Astrocyte (in vitro differentiated cells and primary cell): ENCODE measurements at regions not wholly inside any gene's neighbourhood (a gene's known extent, or its start where the extent isn't known, plus 50 kb on each side); places are given as distances from the start of the nearest gene placed in this dataset.

ENCODE experiments used
- DNase-seq: peaks from one replicate; pipeline ENCODE4 v3.0.0-alpha.2; 2010; ENCODE audit warnings: low read depth
- FAIRE-seq: peaks from 2 replicates; lab custom pipeline; 2011; peaks lifted over from hg19 to GRCh38; lab: Jason Lieb, UNC
- H2AFZ ChIP-seq: 2 replicates; pipeline ENCODE4 v1.6.0; 2012; ENCODE audit warnings: low read depth, low read length, inconsistent platforms
- H3K27ac ChIP-seq: 2 replicates; pipeline ENCODE4 v1.5.1; 2011; ENCODE audit warnings: low read depth, low read length, inconsistent platforms
- H3K27me3 ChIP-seq: 2 replicates; pipeline ENCODE4 v1.6.0; 2011; ENCODE audit warnings: low read length, inconsistent platforms; ENCODE audit not compliant: insufficient read depth
- H3K36me3 ChIP-seq: 2 replicates; pipeline ENCODE4 v1.5.1; 2011; ENCODE audit warnings: low read length, inconsistent platforms; ENCODE audit not compliant: insufficient read depth
- H3K4me1 ChIP-seq: 2 replicates; pipeline ENCODE4 v1.5.1; 2011; ENCODE audit warnings: low read length, inconsistent platforms; ENCODE audit not compliant: insufficient read depth
- H3K4me2 ChIP-seq: 2 replicates; pipeline ENCODE4 v1.6.0; 2012; ENCODE audit warnings: low read length, inconsistent platforms
- H3K4me3 ChIP-seq: 2 replicates; pipeline ENCODE4 v1.5.1; 2011; ENCODE audit warnings: low read depth, mild to moderate bottlenecking, low read length, inconsistent platforms; ENCODE audit not compliant: insufficient read depth
- H3K79me2 ChIP-seq: 2 replicates; pipeline ENCODE4 v1.6.0; 2012; ENCODE audit warnings: mild to moderate bottlenecking, low read length, inconsistent platforms; ENCODE audit not compliant: insufficient read depth
- H3K9ac ChIP-seq: 2 replicates; pipeline ENCODE4 v1.6.0; 2012; ENCODE audit warnings: mild to moderate bottlenecking, low read length, inconsistent platforms
- H3K9me3 ChIP-seq: 2 replicates; pipeline ENCODE4 v1.5.1; 2012; ENCODE audit warnings: low read depth, mild to moderate bottlenecking, low read length, inconsistent platforms; ENCODE audit not compliant: insufficient read depth
- H4K20me1 ChIP-seq: 2 replicates; pipeline ENCODE4 v1.6.0; 2012; ENCODE audit warnings: low read length, inconsistent platforms; ENCODE audit not compliant: insufficient read depth
- H3K27ac Mint-ChIP-seq: one replicate; pipeline ENCODE4 v1.8.0; 2021; ENCODE audit warnings: mild to moderate bottlenecking, mixed read lengths; ENCODE audit not compliant: unreplicated experiment
- H3K27me3 Mint-ChIP-seq: one replicate; pipeline ENCODE4 v1.8.0; 2021; ENCODE audit warnings: low read depth, mixed read lengths; ENCODE audit not compliant: unreplicated experiment
- H3K36me3 Mint-ChIP-seq: one replicate; pipeline ENCODE4 v1.8.0; 2021; ENCODE audit warnings: low read depth, mixed read lengths; ENCODE audit not compliant: unreplicated experiment
- H3K4me1 Mint-ChIP-seq: one replicate; pipeline ENCODE4 v1.8.0; 2021; ENCODE audit warnings: low read depth, mixed read lengths; ENCODE audit not compliant: unreplicated experiment
- H3K4me3 Mint-ChIP-seq: one replicate; pipeline ENCODE4 v1.8.0; 2021; ENCODE audit warnings: mild to moderate bottlenecking, moderate library complexity, mixed read lengths; ENCODE audit not compliant: unreplicated experiment
- H3K9me3 Mint-ChIP-seq: one replicate; pipeline ENCODE4 v1.8.0; 2021; ENCODE audit warnings: mild to moderate bottlenecking, mixed read lengths; ENCODE audit not compliant: unreplicated experiment
- CTCF ChIP-seq: IDR thresholded peaks from 2 replicates; pipeline ENCODE4 v1.5.1; 2011; ENCODE audit warnings: low read depth, mild to moderate bottlenecking, inconsistent platforms, low read length, moderate library complexity; ENCODE audit not compliant: insufficient read depth
- EZH2 ChIP-seq: IDR thresholded peaks from 2 replicates; pipeline ENCODE4 v1.6.1; 2012; ENCODE audit warnings: mild to moderate bottlenecking, low read length, inconsistent platforms; ENCODE audit not compliant: insufficient read depth

- no peak for FAIRE-seq
- no peak for TF ChIP-seq CTCF
- no peak for TF ChIP-seq EZH2
- no peaks in the 10 kb centered on the region for H3K4me1 Mint-ChIP-seq
- no peaks in the 10 kb centered on the region for H3K36me3 ChIP-seq
- no peak overlapping the region for H3K4me2 ChIP-seq
- no peaks in the 10 kb centered on the region for H3K4me1 ChIP-seq
- no peak overlapping the region for H3K9ac ChIP-seq
- no peak overlapping the region for H3K27ac ChIP-seq
- no peaks in the 10 kb centered on the region for H3K27me3 Mint-ChIP-seq
- DNase-seq = no peak
- peaks cover 4% of the 10 kb centered on the region for H3K9me3 Mint-ChIP-seq
- no peak overlapping the region for H3K27ac Mint-ChIP-seq
- H3K27me3 ChIP-seq = no peaks in the 10 kb centered on the region
- no peaks in the 10 kb centered on the region for H3K79me2 ChIP-seq
- no peak overlapping the region for H2AFZ ChIP-seq
- H3K9me3 ChIP-seq = no peaks in the 10 kb centered on the region
- no peaks in the 10 kb centered on the region for H4K20me1 ChIP-seq
- H3K4me3 ChIP-seq = no peak overlapping the region
- no peak overlapping the region for H3K4me3 Mint-ChIP-seq
- no peaks in the 10 kb centered on the region for H3K36me3 Mint-ChIP-seq
Observed at GRCh38 chr5:158212917-158213316, 354.0 kb upstream of the CLINT1 start.

- Histone ChIP-seq H3K9me3 (no peaks in the 10 kb centered on the region), H3K4me3 (no peak overlapping the region), H2AFZ (no peak overlapping the region), H3K4me2 (no peak overlapping the region), H3K79me2 (no peaks in the 10 kb centered on the region), H3K36me3 (no peaks in the 10 kb centered on the region), H4K20me1 (no peaks in the 10 kb centered on the region), H3K4me1 (no peaks in the 10 kb centered on the region), H3K27ac (no peak overlapping the region), H3K9ac (no peak overlapping the region), H3K27me3 (no peaks in the 10 kb centered on the region)
- TF ChIP-seq CTCF = no peak
- TF ChIP-seq EZH2 = no peak
- no peaks in the 10 kb centered on the region for H3K36me3 Mint-ChIP-seq
- no peak overlapping the region for H3K4me3 Mint-ChIP-seq
- FAIRE-seq (no peak), DNase-seq (no peak)
- no peaks in the 10 kb centered on the region for H3K27me3 Mint-ChIP-seq
- no peaks in the 10 kb centered on the region for H3K4me1 Mint-ChIP-seq
- no peak overlapping the region for H3K27ac Mint-ChIP-seq
- H3K9me3 Mint-ChIP-seq = peaks cover 4% of the 10 kb centered on the region
Observed at GRCh38 chr5:158212237-158212636, 353.3 kb upstream of the CLINT1 start.

- Mint-ChIP-seq H3K4me3 (no peak overlapping the region), H3K4me1 (no peaks in the 10 kb centered on the region), H3K9me3 (peaks cover 4% of the 10 kb centered on the region), H3K27me3 (no peaks in the 10 kb centered on the region), H3K27ac (no peak overlapping the region), H3K36me3 (no peaks in the 10 kb centered on the region)
- Histone ChIP-seq H4K20me1 (no peaks in the 10 kb centered on the region), H3K9ac (no peak overlapping the region), H3K4me1 (no peaks in the 10 kb centered on the region), H3K27me3 (no peaks in the 10 kb centered on the region), H3K79me2 (no peaks in the 10 kb centered on the region), H3K4me3 (no peak overlapping the region), H2AFZ (no peak overlapping the region), H3K36me3 (no peaks in the 10 kb centered on the region), H3K9me3 (no peaks in the 10 kb centered on the region), H3K27ac (no peak overlapping the region), H3K4me2 (no peak overlapping the region)
- TF ChIP-seq CTCF = no peak
- no peak for TF ChIP-seq EZH2
- DNase-seq (no peak), FAIRE-seq (no peak)
Observed at GRCh38 chr5:158209219-158209908, 350.4 kb upstream of the CLINT1 start.
